Activated CD4-positive, CD25-positive, alpha-beta regulatory T cell treated with anti-CD3 and anti-CD28 coated beads, Interleukin-2, amount 50 U/mL, for 24 hours (primary cell): ENCODE measurements at regions not wholly inside any gene's neighbourhood (a gene's known extent, or its start where the extent isn't known, plus 50 kb on each side); places are given as distances from the start of the nearest gene placed in this dataset.
"Not testable (repeated sequence)": the region's sequence is repeated elsewhere in the genome, so short reads cannot be mapped to it uniquely, and the experiment has no call there.

Experiments used
- ATAC-seq, 2 donors: fragments of 150-1000 bp; cut with Tn5 transposase; one replicate each; pipeline ENCODE4 v1.10.0; 2021; ENCODE audit warnings: mild to moderate bottlenecking in 1 of 2, moderate library complexity in 1 of 2

GRCh38 chr22:46026899-46027210 is 49.9 kb upstream of the WNT7B start:
- ATAC-seq: no peak

- ATAC-seq: no peak
These were observed 50.5 kb upstream of the WNT7B start for GRCh38 chr22:46027211-46028105.

GRCh38 chr22:46028106-46028991 is 51.4 kb upstream of the WNT7B start:
- no peak for ATAC-seq

GRCh38 chr22:46029036-46029435 is 52.1 kb upstream of the WNT7B start:
- no peak for ATAC-seq

GRCh38 chr22:46029574-46030200 is 52.7 kb upstream of the WNT7B start:
- no peak for ATAC-seq

GRCh38 chr22:46030231-46030880 is 53.4 kb upstream of the WNT7B start:
- no peak for ATAC-seq

GRCh38 chr22:46031066-46031465 is 54.1 kb upstream of the WNT7B start:
- no peak for ATAC-seq

- ATAC-seq: no peak
These were observed 54.6 kb upstream of the WNT7B start for GRCh38 chr22:46031557-46031956.

GRCh38 chr22:46031965-46032851 is 55.2 kb upstream of the WNT7B start:
- ATAC-seq: no peak

- ATAC-seq: no peak
These were observed 56.6 kb upstream of the WNT7B start for GRCh38 chr22:46033256-46034200.

- ATAC-seq: not testable (repeated sequence)
These were observed 57.5 kb upstream of the WNT7B start for GRCh38 chr22:46034480-46034879.

- ATAC-seq: no peak
These were observed 58.4 kb upstream of the WNT7B start for GRCh38 chr22:46035380-46035741.

GRCh38 chr22:46035742-46036557 is 59.0 kb upstream of the WNT7B start:
- peak; percentile 93 to 96 for ATAC-seq

GRCh38 chr22:46036558-46037408 is 59.8 kb upstream of the WNT7B start:
- ATAC-seq: no peak

GRCh38 chr22:46038174-46038487 is 61.2 kb upstream of the WNT7B start:
- ATAC-seq: no peak

- no peak for ATAC-seq
These were observed 61.8 kb upstream of the WNT7B start for GRCh38 chr22:46038516-46039430.

GRCh38 chr22:46039535-46039934 is 62.6 kb upstream of the WNT7B start:
- ATAC-seq: no peak
